SU-DHL-6 (cell line): ENCODE measurements at regions not wholly inside any gene's neighbourhood (a gene's known extent, or its start where the extent isn't known, plus 50 kb on each side); places are given as distances from the start of the nearest gene placed in this dataset.

Experiments used
- CTCF ChIP-seq: fragments of 200-600 bp; sonication (generic); IDR thresholded peaks from one replicate; pipeline ENCODE4 v1.5.1; 2017; ENCODE audit warnings: antibody characterized with exemption, mild to moderate bottlenecking, low read length, moderate library complexity; ENCODE audit not compliant: insufficient read depth, poor library complexity, severe bottlenecking
- EZH2phosphoT487 ChIP-seq: fragments of 200-600 bp; sonication (generic), shearing (Covaris generic); conservative IDR thresholded peaks from 2 replicates; pipeline ENCODE4 v1.6.1; 2018; ENCODE audit warnings: mild to moderate bottlenecking, antibody characterized with exemption, low read length, moderate library complexity, mixed read lengths

GRCh38 chr5:174839196-174839595 is 114.8 kb downstream of the MSX2 start:
- TF ChIP-seq CTCF (no peak), EZH2phosphoT487 (no peak)
